ENCODE measurements at regions not wholly inside any gene's neighbourhood (a gene's known extent, or its start where the extent isn't known, plus 50 kb on each side); places are given as distances from the start of the nearest gene placed in this dataset.

DNA sequence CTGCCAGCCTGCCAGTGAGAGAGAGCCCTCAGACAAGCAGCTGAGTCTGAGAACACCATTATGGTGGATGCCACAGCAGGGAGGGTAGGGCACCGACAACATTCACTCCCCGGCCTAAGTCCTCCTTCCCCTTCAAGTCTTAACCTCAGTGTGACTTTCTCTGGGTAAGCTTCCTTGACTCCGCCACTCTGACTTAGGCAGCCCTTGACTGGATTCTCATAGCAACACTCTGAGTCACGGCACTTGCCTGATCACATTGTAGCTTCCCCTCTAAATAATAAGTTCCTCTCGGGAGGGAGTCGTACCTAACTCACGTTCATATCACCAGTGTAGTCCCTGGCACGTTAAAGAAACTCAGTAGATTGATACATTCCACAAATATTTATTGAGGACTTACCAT, 180.5 kb downstream of the FOXB1 start:
- TF ChIP-seq CTCF (IDR thresholded peaks at IDR 0.05; ENCODE audit: poor library complexity, severe bottlenecking), result no peak
- TF ChIP-seq POLR2AphosphoS5 (IDR thresholded peaks at IDR 0.05), result no peak
- TF ChIP-seq EP300 (conservative IDR thresholded peaks at IDR 0.05; ENCODE audit: poor library complexity, severe bottlenecking), result no peak
- TF ChIP-seq RAD21 (conservative IDR thresholded peaks at IDR 0.05), result no peak
- TF ChIP-seq, protein P1, sequence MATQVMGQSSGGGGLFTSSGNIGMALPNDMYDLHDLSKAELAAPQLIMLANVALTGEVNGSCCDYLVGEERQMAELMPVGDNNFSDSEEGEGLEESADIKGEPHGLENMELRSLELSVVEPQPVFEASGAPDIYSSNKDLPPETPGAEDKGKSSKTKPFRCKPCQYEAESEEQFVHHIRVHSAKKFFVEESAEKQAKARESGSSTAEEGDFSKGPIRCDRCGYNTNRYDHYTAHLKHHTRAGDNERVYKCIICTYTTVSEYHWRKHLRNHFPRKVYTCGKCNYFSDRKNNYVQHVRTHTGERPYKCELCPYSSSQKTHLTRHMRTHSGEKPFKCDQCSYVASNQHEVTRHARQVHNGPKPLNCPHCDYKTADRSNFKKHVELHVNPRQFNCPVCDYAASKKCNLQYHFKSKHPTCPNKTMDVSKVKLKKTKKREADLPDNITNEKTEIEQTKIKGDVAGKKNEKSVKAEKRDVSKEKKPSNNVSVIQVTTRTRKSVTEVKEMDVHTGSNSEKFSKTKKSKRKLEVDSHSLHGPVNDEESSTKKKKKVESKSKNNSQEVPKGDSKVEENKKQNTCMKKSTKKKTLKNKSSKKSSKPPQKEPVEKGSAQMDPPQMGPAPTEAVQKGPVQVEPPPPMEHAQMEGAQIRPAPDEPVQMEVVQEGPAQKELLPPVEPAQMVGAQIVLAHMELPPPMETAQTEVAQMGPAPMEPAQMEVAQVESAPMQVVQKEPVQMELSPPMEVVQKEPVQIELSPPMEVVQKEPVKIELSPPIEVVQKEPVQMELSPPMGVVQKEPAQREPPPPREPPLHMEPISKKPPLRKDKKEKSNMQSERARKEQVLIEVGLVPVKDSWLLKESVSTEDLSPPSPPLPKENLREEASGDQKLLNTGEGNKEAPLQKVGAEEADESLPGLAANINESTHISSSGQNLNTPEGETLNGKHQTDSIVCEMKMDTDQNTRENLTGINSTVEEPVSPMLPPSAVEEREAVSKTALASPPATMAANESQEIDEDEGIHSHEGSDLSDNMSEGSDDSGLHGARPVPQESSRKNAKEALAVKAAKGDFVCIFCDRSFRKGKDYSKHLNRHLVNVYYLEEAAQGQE (IDR thresholded peaks at IDR 0.05; ENCODE audit: borderline replicate concordance), result no peak
- TF ChIP-seq EZH2 (IDR thresholded peaks at IDR 0.05; ENCODE audit: borderline replicate concordance, insufficient read depth, low read length, poor library complexity, severe bottlenecking), result no peak

All from neural cell (in vitro differentiated cells).